ENCODE measurements at regions not wholly inside any gene's neighbourhood (a gene's known extent, or its start where the extent isn't known, plus 50 kb on each side); places are given as distances from the start of the nearest gene placed in this dataset.
A peak's percentile ranks its signal among the peaks of the same experiment; 100 is the strongest.
"Not testable (repeated sequence)": the region's sequence is repeated elsewhere in the genome, so short reads cannot be mapped to it uniquely, and the experiment has no call there.

GRCh38 chr6:26264547-26264946 lies 100.5 kb upstream of the BTN3A2 start:
- no peak for DNase-seq (ENCODE audit: low spot score)

DNA sequence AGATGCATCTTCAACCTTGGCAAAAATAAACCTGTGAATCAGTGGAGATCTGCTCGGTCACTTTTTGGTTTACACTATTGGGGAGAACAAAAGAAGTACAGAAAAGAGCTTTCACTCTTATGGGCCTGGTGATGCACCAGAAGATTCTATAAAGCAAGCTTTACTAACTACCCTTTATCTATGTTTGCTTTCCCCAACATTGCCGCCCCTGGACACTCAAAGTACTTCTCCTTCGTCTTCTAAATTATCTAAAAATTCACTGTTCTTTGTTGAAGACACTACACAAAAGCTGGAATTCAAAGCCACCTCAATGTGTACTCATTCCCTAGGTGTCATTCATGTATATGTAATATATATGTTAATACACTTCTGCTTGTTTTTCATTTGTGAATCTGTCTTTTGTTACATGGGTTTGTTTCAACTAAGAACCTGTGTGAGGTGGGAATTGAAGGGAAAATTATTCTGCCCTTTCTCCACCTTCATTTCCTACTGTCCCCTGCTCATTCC lies 97.9 kb upstream of the BTN3A2 start:
- DNase-seq (ENCODE audit: low spot score): no peak

GRCh38 chr6:26268659-26269402 lies 96.2 kb upstream of the BTN3A2 start:
- peak; percentile 29 for DNase-seq (ENCODE audit: low spot score)

DNA sequence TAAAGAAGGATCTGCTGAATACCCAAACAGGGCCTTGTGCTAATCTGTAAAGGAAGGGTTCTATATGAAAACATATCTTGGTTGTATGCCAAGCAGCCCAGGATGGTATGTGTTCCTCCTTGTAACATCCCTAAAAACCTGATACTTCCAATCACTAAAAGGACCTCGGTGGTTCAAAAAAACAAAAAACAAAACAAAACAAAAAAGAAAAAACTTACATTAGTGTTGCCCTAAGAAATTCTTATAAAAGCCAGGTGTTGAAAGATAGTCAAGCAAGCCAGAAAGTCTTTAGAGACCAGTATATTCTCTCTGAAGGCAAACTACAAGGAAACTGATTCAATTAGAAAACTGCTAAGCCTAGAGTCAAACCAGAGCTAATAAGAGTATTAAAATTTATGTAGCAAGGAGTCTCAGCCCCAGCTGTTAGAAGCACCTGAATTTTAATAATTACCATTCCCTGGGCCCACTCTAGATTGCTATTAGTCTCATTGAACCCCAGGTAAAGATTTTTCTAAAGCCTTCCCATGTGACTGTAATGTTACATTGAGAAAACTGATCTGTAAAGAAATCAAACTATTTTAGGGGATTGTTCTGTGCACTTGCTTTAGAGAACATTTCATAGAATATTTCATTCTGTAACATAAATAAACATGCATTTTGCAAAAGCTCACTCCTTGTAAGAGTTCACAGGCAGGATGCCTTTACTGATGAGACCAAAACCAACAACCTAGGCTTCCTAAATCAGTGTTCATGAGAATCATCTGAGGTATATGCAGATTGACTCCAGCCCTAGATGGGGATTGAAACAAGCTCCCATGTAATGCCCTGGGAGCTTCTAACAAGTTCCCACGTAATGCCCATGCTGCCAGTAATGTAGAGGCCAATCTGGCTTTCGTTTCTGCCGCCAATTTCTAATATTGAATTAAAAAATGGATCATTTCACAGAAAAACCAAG lies 95.2 kb upstream of the BTN3A2 start:
- no peak for DNase-seq (ENCODE audit: low spot score)

- no peak for DNase-seq (ENCODE audit: low spot score)
Measured at GRCh38 chr6:26270486-26270861, 94.5 kb upstream of the BTN3A2 start.

GRCh38 chr6:26270903-26271667 lies 93.9 kb upstream of the BTN3A2 start:
- peak; percentile 96 for DNase-seq (ENCODE audit: low spot score)

GRCh38 chr6:26271668-26272024 lies 93.4 kb upstream of the BTN3A2 start:
- DNase-seq (ENCODE audit: low spot score): no peak

GRCh38 chr6:26272171-26272637 lies 92.8 kb upstream of the BTN3A2 start:
- DNase-seq (ENCODE audit: low spot score): no peak

DNA sequence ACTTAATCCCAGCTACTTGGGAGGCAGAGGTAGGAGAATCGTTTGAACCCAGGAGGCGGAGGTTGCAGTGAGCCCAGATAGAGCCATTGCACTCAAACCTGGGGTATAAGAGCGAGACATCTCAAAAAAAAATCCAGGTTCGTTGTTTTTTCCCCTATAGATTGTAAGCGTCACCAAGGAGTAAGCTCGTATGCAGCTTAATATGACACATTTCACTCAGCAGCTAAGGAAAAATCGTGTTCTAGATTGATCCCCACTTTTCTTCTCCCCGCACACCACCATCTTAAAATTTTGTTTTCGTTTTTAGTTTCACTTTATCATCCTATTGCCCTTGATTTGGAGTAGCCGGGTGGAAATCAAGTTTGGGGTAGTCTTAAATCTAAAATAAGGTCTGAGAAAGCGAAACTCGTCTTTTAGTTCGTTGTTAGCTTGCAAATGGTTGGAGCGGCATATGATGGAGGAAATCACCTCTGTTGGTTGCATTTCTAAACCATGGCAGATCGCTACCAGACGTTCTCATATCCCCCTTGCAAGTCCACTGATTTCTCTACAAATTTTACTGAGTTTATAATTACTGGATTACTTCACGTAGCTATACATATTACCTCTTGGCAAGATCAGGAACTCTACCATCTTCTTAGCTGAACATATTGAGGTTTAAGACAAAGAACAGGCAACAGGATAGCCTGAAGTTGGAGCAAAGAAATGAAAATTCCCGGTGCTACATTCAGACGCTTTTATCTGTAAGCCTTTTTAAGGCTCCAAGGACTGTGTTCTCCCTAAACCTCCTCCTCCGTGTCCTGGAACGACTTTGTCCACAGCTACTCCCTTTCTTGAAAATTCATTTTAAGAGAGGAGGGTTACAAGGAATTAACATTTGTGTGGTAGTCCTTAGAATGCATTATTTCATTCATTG lies 91.1 kb upstream of the BTN3A2 start:
- DNase-seq (ENCODE audit: low spot score): no peak

GRCh38 chr6:26275663-26276062 lies 89.3 kb upstream of the BTN3A2 start:
- no peak for DNase-seq (ENCODE audit: low spot score)

DNA sequence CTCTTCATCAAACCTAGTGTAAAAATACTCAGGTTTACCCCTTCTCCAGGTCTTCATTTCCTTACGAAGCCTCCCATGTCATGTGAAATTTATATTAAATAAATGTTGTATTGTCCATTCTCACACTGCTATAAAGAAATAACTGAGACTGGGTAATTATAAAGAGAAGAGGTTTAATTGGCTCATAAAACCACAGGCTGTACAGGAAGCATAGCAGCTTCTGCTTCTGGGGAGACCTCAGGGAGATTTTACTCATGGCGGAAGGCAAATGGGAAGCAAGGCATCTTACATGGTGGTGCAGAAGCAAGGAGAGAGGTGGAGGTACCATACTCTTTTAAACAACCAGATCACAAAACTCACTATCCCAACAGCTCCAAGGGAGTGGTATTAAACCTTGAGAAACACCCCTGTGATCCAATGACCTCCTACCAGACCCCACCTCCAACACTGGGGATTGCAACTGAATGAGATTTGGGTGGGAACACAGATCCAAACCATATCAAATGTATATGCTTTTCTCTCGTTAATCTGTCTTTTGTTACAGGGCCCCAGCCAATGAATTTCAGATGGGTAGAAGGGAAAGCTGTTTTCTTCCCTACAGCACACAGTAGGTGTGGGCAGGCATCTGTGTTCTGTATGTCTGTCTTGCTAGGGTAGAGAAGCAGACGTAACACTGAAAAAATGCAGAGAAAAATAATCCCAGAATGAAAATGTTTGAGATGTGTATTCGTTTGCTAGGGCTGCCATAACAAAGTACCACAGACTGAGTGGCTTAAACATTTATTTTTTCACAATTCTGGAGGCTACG lies 88.0 kb upstream of the BTN3A2 start:
- DNase-seq (ENCODE audit: low spot score): no peak

GRCh38 chr6:26278536-26278935 lies 86.5 kb upstream of the BTN3A2 start:
- no peak for DNase-seq (ENCODE audit: low spot score)

DNA sequence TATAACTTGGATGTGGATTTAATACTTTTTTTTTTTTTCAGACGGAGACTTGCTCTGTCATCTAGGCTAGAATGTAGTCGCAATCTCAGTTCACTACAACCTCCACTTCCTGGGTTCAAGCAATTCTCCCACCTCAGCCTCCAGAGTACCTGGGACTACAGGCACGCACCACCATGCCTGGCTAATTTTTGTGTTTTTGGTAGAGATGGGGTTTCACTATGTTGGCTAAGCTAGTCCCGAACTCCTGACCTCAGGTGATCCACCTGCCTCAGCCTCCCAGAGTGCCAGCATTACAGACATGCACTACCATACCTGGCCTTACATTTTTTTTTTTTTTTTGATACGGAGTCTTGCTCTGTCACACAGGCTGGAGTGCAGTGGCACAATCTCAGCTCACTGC lies 85.6 kb upstream of the BTN3A2 start:
- DNase-seq (ENCODE audit: low spot score): not testable (repeated sequence)

DNA sequence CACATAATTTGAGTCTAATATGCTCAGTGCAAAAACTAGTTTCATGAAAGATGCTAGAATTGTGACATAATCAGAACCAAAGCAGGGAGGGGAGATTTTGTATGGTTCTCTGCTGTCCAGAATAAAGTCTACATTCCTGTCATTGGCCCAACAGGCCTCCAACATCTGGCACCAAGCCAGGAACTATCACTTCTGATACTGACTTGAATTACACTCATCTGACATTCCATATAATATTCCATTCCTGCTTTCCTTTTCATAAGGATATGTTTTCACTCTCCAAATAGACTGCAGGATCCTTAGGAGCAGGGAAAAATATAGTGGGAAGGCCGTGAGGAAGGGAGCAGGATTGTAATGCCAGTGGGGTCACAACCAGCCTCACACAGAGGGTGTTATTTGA lies 84.6 kb upstream of the BTN3A2 start:
- no peak for DNase-seq (ENCODE audit: low spot score)

GRCh38 chr6:26284537-26285142 lies 80.4 kb upstream of the BTN3A2 start:
- DNase-seq (ENCODE audit: low spot score): peak; percentile 40

DNA sequence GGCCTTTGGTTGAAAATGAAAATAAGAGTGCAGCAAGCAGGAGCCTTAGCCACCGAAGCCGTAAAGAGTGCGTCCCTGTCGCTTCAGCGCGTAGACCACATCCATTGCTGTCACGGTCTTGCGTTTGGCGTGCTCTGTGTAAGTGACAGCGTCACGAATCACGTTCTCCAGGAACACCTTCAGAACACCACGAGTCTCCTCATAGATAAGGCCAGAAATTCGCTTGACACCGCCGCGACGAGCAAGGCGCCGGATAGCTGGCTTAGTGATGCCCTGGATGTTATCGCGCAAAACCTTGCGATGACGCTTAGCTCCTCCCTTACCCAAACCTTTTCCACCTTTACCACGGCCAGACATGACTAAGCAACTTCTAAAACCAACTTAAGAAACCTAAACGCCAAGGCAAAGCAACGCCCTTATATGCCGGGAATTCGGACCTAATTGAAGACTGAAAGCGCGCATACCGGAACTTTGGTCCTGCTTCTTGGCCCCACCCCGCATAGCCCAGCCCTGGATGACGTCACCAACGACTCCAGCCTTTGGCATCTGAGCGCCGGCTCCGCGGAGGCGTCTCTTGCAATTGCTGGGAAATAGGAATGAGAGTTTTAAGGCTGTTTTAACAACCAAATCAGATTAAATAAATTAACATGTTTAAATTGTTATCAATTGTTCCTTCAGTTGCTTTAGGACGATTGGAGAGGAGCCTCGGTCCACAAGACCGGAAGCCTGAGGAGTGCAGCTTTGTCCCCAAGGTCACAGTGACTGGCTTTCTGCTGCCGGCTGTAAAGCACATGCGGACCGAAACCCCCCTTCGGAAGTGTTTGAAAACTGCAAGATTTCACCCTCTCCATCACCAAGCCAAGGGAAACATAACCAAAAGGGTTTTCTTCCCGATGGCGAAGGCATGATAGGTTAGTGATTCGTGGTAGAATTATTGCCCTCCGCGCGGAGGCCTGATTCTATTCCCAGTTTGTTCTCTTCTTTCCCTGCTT lies 79.6 kb upstream of the BTN3A2 start:
- DNase-seq (ENCODE audit: low spot score): peak; percentile 96

GRCh38 chr6:26286168-26286877 lies 78.7 kb upstream of the BTN3A2 start:
- DNase-seq (ENCODE audit: low spot score): peak; percentile 60

DNA sequence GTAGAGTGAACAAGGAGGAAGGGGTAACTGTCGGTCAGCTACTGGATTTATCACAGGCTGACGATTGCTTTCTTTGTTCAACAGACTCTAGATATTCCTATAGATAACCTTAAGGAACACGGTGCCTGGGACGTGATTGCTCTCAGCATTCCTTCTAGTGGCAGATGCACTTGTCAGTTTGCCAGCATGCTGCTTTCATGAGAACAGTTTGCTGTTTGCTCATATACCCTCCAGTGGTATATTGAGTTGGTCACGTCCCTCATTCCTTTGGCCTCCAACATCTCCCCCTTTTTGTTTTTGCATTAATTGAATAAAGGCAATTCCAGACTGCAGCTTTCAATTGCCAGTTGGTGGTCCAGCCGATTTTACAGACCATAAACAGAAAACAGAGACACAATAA lies 76.8 kb upstream of the BTN3A2 start:
- DNase-seq (ENCODE audit: low spot score): no peak

Data from AG08395 (cell line).